Fibroblast of peridontal ligament (primary cell): ENCODE measurements at regions not wholly inside any gene's neighbourhood (a gene's known extent, or its start where the extent isn't known, plus 50 kb on each side); places are given as distances from the start of the nearest gene placed in this dataset.
"Not testable (repeated sequence)": the region's sequence is repeated elsewhere in the genome, so short reads cannot be mapped to it uniquely, and the experiment has no call there.

Source experiments
- DNase-seq: peaks from one replicate; pipeline ENCODE4 v3.0.0-alpha.2; 2010; ENCODE audit errors: extremely low read depth

DNA sequence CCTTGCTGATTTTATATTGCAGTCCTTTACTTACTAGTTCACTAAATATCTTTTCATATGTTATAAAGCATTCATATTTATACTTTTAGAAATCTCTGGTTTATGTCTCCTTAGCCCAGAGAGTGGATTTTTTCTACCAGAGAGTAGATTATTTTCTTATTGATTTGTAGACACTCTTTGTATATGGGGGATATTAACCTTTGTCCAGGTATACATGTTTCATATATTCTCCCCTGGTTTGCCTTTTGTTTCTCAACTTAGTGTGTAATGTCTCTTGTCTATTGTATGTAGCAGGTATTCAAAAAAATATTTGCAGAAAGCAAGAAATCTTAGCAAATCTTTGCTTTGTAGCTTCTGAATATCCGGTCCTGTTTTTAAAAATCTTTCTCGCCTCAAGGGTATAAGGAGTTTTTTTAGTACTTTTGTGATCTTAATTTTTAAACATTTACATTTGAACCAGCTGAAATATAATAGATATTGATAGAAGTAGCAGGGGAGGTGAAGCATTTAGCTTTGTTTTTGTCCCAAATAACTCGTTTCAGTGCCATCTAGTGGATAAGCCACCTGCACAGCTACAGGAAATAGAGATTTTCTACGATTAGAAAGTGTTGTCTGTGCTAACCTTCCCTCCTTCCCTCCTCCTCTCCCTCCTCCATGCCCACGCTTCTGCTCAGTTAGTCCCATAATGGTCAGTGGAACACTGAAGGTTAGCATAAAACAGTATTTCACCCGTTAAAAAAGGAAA, 97.0 kb downstream of the PHETA1 start:
- DNase-seq = no peak

DNA sequence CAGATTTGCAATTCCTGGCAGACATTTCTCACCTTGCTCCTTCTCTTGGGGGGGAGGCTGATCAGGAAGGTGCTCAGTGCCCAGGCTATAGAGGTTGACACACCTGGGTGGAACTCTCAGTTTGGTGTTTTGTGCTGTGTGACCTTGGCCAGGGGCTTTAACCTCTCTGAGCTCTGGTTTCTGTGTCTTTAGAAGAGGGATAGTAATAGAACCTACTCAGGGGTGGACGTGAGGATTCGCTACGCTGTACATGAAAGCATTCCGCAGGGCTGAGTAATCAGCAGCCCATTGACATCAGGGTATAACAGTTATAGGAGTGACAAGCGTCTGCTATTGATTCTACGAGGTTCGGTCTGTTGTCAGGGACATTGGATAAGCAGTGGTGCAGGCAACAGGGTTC, 98.1 kb downstream of the PHETA1 start:
- no peak for DNase-seq

DNA sequence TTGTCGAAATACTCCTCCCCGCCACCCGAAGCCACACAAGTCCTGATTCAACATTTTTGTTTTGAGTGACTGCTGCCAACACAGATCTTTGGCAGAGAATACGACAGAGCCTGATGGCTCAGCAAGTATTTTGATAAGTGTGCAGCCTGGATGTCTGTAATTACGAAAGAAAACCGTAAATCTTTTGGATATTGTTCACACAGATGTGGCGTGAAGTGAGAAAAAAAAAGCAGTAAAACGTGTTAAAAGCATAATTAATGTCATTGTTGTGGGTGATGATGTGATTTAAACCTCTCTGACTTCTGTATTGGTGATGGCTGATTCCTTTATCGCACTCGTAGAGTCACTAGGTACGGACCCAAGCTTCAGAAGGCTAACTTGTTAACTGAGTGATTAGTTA, 98.7 kb downstream of the PHETA1 start:
- no peak for DNase-seq

DNA sequence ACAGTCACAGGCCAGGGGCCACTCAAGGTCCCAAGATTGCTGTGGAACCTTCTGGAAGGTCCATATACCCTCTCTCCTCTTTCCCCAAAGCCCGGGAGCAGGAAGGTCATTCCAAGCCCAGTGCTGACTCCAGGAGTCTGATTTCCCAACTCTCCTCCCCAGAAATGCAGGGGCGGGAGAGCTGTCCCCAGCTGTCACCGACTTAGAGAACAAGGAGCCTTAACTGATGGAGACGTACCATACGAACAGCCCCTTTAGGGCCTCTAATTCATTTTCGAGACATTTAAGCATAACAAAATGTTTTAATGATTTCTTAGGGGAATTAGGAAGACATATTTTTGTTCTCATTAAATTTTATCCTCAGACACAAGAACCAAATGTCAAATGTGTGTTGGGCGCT, 99.2 kb downstream of the PHETA1 start:
- DNase-seq = no peak

DNA sequence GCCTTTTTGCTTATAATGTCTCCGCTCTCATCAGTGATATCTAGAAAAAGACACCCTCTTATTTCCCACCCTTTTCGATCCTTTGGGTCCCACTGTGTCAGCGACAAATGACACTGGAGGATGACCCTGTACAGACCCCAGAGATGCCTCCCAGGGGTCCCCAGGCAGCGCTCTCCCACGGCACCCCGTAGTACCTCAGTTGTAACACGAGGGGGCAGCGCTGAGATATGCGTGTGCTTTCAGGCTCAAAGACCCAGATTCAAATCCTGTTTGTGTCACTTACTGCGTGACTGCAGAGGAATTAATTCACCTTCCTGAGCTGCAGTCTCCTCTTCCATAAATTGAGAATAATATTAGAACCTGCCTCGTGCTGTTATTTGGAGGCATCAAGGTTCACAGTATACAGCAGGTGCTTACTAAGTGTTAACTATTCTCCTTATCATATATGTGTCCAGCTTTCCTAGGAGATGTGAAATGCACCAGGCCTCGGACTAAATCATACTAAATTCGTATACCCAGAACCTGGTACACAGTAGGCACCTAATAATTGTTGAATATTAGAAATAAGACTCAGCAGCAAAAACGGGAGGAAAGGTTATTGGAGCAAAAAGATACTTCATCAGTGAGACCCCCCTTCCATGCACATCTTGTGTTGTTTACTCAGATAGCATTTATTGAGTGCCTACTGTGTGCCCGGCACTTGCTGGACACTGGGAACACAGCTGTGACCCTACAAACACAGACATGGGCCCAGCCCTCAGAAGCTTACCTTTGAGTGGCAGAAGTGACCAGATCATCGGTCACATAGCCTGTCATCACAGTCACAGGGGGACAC, 99.9 kb downstream of the PHETA1 start:
- no peak for DNase-seq

DNA sequence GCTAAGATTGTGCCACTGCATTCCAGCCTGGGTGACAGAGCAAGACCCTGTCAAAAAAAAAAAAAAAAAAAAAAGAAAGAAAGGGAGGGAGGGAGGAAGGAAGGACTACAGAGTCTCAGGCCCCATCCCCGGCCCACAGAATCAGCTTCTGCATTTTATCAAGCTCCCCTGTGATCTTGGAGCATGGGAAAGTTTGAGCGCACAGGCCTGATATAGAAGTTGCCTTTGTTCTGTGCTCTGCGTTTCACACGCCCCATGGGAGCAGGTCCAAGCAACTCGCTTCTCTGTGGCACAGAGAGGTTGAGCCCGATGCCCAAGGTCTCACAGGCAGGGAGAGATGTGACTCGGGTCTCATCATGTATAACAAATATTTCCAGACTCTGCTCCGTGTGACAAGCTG, 101.8 kb downstream of the PHETA1 start:
- DNase-seq = no peak

DNA sequence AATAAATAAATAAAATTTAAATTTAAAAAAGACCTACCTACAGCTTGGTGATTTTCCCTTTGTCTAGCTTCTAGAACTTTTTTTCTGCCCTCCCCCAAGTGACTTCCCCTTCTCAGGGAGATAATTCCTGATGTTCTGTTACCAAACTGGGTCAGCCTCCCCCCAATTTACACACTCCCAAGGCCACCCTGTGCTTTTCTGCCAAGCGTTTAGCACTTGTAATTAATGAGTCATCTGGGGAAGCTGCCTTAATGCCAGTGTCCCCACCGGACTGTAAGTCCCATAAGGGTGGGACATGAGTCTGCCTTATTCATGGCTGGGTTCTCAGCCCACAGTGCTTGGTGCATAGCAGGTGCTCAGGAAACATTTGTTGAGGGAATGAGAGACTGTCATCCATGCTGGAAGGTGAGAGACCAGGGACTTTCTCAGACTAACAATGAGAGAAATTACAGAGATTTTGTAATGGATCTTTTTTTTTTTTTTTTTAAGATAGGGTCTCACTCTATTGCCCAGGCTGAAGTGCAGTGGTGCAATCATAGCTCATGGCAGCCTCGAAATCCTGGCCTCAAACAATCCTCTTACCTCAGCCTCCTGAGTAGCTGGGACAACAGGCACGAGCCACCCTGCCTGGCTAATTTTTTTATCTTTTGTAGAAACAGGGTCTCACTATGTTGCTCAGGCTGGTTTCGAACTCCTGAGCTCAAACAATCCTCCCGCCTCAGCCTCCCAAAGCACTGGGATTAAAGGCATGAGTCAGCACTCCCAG, 106.8 kb downstream of the PHETA1 start:
- DNase-seq = no peak

DNA sequence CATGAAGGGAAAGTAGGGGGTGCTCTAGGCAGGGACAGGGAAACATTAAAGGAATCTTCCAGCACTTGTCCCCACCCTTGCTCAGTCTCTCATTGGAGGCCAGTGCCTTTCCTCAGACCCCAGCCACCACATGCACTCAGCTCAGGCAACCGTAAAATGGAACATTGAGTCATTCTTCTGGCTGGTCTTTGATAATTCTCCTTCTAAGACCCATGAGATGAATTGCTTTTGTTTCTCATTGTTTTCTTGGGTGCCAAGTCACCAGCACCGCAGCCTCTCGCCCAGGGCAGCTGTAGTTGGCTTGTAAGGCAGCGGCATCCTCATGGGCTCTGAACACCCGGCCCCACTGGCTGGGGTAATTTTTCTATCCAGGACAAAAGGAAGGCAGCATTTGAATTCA, 108.2 kb downstream of the PHETA1 start:
- no peak for DNase-seq

DNA sequence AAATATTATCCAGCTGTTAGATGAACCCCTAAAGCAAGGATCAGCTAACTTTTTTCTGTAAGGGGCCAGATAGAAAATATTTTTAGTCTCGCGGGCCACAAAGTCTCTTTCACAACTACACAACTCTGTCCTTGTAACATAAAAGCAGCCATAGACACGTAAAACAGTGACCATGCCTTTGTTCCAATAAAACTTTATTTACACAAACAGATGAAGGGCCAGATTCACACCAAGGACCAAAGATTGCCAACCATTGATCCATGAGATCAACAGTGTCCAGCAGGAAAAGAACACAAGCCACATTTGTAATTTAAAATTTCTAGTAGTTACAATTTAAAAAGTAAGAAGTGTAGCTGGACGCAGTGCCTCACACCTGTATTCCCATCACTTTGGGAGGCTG, 109.7 kb downstream of the PHETA1 start:
- DNase-seq = no peak

DNA sequence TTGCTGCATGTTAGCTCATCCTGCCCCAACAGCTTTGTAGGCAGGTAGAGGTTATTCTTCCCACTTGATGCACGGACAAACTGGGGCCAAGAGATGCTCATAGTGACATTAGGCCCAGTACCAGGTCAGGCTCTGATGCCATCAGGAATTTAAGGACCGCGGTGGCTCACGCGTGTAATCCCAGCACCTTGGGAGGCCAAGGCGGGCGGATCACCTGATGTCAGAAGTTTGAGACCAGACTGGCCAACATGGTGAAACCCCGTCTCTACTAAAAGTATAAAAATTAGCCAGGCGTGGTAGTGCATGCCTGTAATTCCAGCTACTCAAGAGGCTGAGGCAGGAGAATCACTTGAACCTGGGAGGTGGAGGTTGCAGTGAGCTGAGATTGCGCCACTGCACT, 110.8 kb downstream of the PHETA1 start:
- DNase-seq = not testable (repeated sequence)

DNA sequence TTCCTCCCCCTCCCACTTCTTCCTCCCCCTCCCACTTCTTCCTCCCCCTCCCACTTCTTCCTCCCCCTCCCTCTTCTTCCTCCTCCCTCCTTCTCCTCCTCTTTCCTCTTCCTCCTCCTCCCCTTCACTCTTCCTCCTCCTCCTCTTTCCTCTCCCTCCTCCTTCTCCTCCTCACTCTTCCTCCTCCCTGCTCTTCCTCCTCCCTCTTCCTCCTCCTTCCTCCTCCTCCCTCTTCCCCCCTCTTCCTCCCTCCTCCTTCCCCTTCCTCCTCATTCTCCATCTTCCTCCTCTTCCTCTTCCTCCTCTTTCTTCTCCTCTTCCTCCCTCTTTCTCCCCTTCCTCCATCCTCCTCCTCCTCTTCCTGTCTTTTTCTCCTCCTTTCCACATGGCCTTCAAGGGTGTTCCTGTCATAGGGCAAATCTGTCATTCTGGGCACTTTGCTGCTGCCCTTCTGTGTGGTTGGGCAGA, 111.4 kb downstream of the PHETA1 start:
- no peak for DNase-seq

DNA sequence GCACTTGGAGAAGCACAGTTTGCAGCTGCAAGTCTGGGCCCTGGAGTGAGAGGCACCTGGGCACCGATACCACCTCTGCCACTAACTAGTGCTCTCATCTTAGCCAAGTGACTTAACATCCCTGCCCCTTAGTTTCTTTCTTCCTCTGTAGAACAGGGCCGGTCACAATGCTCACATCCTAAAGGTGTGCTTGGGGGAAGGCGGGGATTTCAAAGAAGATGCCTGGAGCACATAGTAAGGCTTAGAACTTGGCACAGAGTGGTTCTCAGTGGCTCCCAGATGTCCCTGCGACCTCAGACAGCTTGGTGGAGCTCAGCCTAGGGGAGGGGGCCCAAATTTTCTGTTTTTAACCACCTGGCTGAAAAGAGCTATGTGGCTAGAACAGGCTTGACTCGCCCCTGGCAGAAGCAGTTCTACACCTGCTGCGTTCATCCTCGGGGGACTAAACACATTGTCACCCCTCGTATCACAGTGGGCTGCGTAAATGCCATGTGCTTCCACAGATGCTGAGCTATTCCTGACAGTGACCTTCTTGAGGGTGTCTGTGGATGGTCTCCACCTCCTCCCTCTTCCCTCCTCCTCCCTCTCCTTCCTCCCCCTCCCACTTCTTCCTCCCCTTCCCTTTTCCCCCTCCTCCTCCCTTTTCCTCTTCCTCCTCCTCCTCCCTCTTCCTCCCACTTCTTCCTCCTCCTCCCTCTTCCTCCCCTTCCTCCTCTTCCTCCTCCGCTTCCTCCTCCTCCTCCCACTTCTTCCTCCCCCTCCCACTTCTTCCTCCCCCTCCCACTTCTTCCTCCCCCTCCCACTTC, 112.1 kb downstream of the PHETA1 start:
- no peak for DNase-seq

DNA sequence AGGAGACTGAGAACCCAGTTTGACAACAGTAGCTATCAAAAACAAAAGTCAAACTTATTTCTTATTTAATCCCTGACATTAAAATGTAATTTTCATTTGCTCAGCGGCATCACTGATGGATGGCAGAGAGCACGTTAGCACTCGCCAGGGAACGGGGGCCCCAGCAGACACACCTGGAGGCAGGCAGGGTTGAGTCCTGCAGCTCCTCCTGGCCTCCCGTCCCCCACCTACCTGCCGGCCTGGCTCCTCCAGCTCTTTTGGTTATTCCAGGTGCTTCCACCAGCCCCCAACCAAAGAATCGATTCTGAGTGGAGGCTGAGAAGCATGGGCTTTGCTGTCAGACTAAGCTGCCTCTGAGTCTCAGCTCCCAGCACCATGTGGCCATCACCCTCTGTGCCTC, 113.6 kb downstream of the PHETA1 start:
- DNase-seq = no peak

DNA sequence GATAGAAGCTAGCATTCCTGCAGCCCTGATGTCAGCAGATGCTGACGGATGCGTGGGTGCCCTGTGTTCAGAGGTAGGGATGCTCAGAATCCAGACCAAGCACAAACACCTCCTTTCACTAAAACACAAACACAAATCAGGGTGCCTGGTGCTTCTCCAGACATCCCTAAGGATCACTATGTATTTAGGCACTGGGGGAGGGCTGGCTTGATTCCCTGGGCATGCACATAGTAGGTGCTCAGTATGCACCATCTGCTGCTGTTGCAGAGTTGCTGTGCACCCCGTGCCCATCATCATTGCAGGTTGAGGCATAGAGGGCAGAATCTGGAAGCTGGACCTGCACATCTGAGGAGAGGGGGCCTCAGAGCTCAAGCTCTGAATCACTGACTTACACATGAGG, 114.8 kb downstream of the PHETA1 start:
- DNase-seq = no peak

DNA sequence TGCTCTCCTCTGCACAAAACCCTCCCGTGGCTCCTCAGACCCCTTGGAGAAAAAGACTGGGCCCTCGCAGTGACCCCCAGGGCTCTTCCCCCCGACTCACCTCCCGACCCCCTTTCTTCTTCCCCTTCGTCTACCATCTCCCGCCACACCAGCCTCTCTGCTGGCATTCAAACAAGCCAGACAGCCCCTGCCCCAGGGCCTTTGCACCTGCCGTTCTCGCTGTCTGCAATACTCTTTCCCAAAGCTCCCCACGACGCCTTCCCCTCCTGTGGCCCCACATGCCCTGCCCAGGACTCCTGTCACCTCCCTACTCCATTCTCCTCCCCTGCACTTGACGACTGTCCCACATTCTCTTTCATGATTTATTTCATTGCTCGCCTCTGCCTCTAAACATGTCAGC, 115.7 kb downstream of the PHETA1 start:
- DNase-seq = no peak

DNA sequence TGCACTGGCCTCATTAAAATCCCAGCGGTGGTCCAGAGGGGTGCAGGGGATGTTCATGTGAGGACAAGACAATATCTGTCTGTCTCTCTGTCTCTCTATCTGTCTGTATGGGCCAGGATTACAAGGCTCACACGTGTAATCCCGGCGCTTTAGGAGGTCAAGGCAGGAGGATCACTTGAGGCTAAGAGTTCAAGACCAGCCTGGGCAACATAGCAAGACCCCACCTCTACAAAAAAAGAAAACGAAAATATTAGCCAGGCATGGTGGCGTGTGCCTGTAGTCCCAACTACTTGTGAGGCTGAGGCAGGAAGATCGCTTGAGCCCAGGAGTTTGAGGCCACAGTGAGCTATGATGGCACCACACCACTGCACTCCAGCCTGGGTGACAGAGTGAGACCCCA, 117.1 kb downstream of the PHETA1 start:
- no peak for DNase-seq

DNA sequence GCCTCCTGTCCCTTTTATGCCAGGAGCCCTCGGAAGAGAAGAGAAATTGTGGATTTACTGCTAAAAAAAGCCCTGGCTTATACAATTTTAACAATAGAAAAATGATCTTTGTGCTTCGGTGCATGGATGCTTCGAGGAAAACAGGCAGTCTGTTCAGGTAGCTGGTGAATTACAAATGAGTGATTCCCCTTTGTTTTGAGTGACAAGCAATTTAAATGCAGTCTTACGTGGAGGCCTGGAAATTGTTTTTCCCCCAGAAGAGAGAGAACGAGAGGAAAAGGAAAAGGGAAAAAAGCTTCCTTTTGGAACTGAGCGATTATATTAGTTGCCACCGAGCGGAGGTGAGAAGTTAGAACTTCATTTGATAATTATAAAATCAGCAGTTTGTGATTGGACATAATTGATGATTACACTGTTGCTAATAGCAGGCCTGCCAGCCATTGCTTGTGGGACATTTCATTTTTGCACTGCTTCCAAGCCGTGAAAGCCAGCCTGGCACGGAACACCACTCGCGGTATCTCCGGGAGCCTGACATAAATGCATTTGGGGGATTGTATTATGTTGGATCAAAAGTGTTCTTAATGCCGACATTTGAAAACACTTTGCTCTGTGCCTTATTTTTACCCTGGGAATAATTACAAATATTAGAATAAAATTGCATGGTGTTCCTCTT, 117.7 kb downstream of the PHETA1 start:
- DNase-seq = no peak

DNA sequence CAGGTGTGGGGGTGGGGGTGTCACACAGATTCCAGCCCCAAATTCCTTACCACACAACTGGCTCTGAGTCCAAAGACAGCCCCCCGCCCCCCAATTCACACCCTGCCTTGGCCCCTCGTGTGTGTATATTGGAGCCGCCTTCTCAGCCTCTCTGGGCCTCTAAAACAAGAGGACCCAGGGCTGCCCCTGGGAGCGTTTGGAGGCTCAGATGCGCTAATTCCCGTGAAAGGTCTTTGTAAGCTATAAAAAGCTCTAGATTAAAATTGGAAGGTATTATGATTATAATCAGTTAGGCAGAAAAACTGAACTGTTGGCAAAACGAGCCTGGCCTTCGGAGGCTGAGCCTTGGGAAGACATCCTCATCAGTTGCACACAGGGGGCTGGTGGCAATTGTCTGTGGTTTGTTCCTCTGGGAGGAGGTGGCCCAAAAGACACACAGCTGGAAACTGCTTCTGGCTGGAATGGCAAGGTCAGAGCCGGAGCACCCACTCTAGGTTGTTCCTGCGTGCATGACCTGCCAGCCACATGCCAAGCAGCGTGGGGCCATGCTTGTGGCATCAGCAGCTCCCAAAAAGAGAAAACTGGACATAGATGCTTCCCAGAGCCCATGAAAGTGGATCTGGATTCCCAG, 118.5 kb downstream of the PHETA1 start:
- DNase-seq = no peak

DNA sequence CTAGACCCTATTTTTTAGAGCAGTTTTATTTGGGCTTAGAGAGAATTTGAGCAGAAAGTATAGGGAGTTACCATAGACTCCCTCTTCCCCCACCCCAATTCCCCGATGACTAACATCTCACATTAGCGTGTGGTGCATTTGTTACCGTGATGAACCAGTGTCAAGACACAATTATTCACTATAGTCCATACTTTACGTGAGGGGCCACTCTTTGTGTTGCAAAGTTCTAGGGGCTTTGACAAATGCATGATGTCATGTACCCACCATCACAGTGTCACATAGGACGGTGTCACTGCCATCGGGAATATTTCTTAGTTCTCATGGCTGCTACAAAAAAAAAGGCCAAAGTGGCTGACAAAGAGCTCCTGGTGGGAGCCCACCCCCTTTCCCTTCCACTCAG, 119.1 kb downstream of the PHETA1 start:
- DNase-seq = no peak

DNA sequence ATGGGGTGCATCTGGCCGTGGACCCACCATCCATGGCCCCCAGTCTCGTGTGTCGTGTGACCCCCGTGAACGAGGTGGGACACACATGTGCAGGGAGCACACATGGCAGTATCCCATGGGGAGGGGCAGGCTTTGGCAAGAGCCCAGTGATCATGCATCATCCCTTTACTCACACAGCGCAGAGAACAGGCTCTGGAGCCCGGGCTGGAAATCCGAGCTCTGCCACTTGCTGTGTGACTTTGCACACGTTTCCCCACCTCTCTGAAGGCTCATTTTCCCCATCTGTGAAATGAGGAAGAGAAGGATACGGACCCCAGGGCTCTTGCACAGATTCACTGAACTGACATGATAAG, 119.9 kb downstream of the PHETA1 start:
- DNase-seq = no peak
